SK-N-SH (cell line): ENCODE measurements at regions not wholly inside any gene's neighbourhood (a gene's known extent, or its start where the extent isn't known, plus 50 kb on each side); places are given as distances from the start of the nearest gene placed in this dataset.

Experiments
- CTCF ChIA-PET: fragments of 300-600, 350-600 bp; formaldehyde crosslinking; extraction: SDS; loops from one replicate; lab custom pipeline; 2021; lab: Yijun Ruan, JAX
- POLR2A ChIA-PET: fragments of 350-600 bp; sonication (Branson Sonifier 250); formaldehyde crosslinking; extraction: SDS; loops from one replicate; lab custom pipeline; 2020; ENCODE audit warnings: antibody characterized with exemption, inconsistent platforms; lab: Yijun Ruan, JAX
- DNase-seq: peaks from one replicate; pipeline ENCODE4 v3.0.0; 2012
- H2AFZ ChIP-seq: fragments of 200-600 bp; sonication (generic); 2 replicates; pipeline ENCODE4 v1.8.1; 2016; ENCODE audit warnings: antibody characterized with exemption, mild to moderate bottlenecking, low read depth
- H3F3A ChIP-seq: fragments of 200-600 bp; sonication (generic); replicated peaks from 2 replicates; pipeline ENCODE3; 2016; ENCODE audit warnings: antibody characterized with exemption, mild to moderate bottlenecking; ENCODE audit not compliant: insufficient read depth
- H3K27ac ChIP-seq, 2 experiments: fragments of 200-500 bp in 1 of 2; fragments of 200-600 bp in 1 of 2; sonication (Bioruptor generic) in 1 of 2; sonication (generic), shearing (Covaris generic) in 1 of 2; 2 replicates each; pipeline versions ENCODE4 v1.5.1 to v1.6.1; 2014 to 2016; ENCODE audit warnings: low read depth in 2 of 2, inconsistent platforms in 1 of 2, low read length in 1 of 2, mild to moderate bottlenecking in 1 of 2, mixed read lengths in 1 of 2
- H3K27me3 ChIP-seq: fragments of 200-600 bp; sonication (generic), shearing (Covaris generic); 2 replicates; pipeline ENCODE4 v1.6.1; 2016; ENCODE audit warnings: mixed run types; ENCODE audit not compliant: insufficient read depth
- H3K36me3 ChIP-seq, 2 experiments: fragments of 200-500 bp in 1 of 2; fragments of 200-600 bp in 1 of 2; sonication (Bioruptor generic) in 1 of 2; sonication (generic) in 1 of 2; replicated peaks in 1 of 2; 2 replicates each; pipeline versions ENCODE3 to v1.5.1; 2014 to 2016; ENCODE audit warnings: low read length in 1 of 2, mild to moderate bottlenecking in 1 of 2; ENCODE audit not compliant: insufficient read depth in 2 of 2, control insufficient read depth in 1 of 2
- H3K4me1 ChIP-seq, 2 experiments: fragments of 200-500 bp in 1 of 2; fragments of 200-600 bp in 1 of 2; sonication (Bioruptor generic) in 1 of 2; sonication (generic), shearing (Covaris generic) in 1 of 2; 2 replicates each; pipeline versions ENCODE4 v1.5.1 to v1.6.1; 2014 to 2016; ENCODE audit warnings: low read depth in 1 of 2, low read length in 1 of 2, mixed run types in 1 of 2; ENCODE audit not compliant: insufficient read depth in 2 of 2, control insufficient read depth in 1 of 2
- H3K4me2 ChIP-seq: fragments of 200-600 bp; sonication (generic), shearing (Covaris generic); 2 replicates; pipeline ENCODE4 v1.6.1; 2017; ENCODE audit warnings: mixed run types
- H3K4me3 ChIP-seq, 2 experiments: fragments of 200-500 bp in 1 of 2; fragments of 200-600 bp in 1 of 2; sonication (Bioruptor generic) in 1 of 2; sonication (generic), shearing (Covaris generic) in 1 of 2; 2 replicates each; pipeline versions ENCODE4 v1.5.1 to v1.8.1; 2014 to 2016; ENCODE audit warnings: low read depth in 2 of 2, inconsistent platforms in 1 of 2, low read length in 1 of 2, mild to moderate bottlenecking in 1 of 2, mixed read lengths in 1 of 2, moderate library complexity in 1 of 2
- H3K79me2 ChIP-seq: fragments of 200-600 bp; sonication (generic); 2 replicates; pipeline ENCODE4 v1.8.1; 2017; ENCODE audit warnings: mild to moderate bottlenecking; ENCODE audit not compliant: insufficient read depth
- H3K9ac ChIP-seq: fragments of 200-600 bp; sonication (generic); 2 replicates; pipeline ENCODE4 v1.6.1; 2017; ENCODE audit warnings: mixed run types
- H3K9me2 ChIP-seq: fragments of 200-600 bp; sonication (generic); 2 replicates; pipeline ENCODE4 v1.6.1; 2017; ENCODE audit warnings: mixed run types
- H3K9me3 ChIP-seq: fragments of 200-600 bp; sonication (generic); 2 replicates; pipeline ENCODE4 v1.6.1; 2017; ENCODE audit warnings: mixed run types, mild to moderate bottlenecking, moderate library complexity
- H4K20me1 ChIP-seq: fragments of 200-600 bp; sonication (generic); 2 replicates; pipeline ENCODE4 v1.6.1; 2017; ENCODE audit warnings: mild to moderate bottlenecking, mixed run types; ENCODE audit not compliant: insufficient read depth
- EP300 ChIP-seq, 2 experiments: IDR thresholded peaks; 2 replicates each; pipeline versions ENCODE4 v1.4.0 to v1.6.1; 2012; ENCODE audit warnings: borderline replicate concordance in 1 of 2, low read depth in 1 of 2, low read length in 1 of 2
- JUND ChIP-seq: IDR thresholded peaks from 2 replicates; pipeline ENCODE4 v1.4.0; 2012
- RAD21 ChIP-seq: IDR thresholded peaks from 2 replicates; pipeline ENCODE4 v1.6.1; 2012; ENCODE audit warnings: mild to moderate bottlenecking, low read length
- TEAD4 ChIP-seq: IDR thresholded peaks from 2 replicates; pipeline ENCODE4 v1.4.0; 2012; ENCODE audit warnings: mild to moderate bottlenecking, borderline replicate concordance; ENCODE audit not compliant: insufficient read depth
- WGBS: methylation state at CpG from one replicate; pipeline ENCODE4 v1.1.6; 2017; ENCODE audit warnings: low lambda C conversion rate; 5-methylcytosine and 5-hydroxymethylcytosine counted together
- TF ChIP-seq, protein P1 (sequence below): fragments of 150-350 bp; IDR thresholded peaks from 2 replicates; pipeline ENCODE4 v1.6.1; 2016; ENCODE audit warnings: mild to moderate bottlenecking, low read depth, low read length
- TF ChIP-seq, protein P2 (sequence below): IDR thresholded peaks from 2 replicates; pipeline ENCODE4; 2012
- TF ChIP-seq, protein P3 (sequence below): IDR thresholded peaks from 2 replicates; pipeline ENCODE4 v1.6.1; 2012; ENCODE audit warnings: mild to moderate bottlenecking, low read depth, low read length, moderate library complexity
- TF ChIP-seq, protein P4 (sequence below): IDR thresholded peaks from 2 replicates; pipeline ENCODE4 v1.4.0; 2012; ENCODE audit warnings: low read depth, borderline replicate concordance
- TF ChIP-seq, protein P5 (sequence below): IDR thresholded peaks from 2 replicates; pipeline ENCODE4 v1.4.0; 2012; ENCODE audit warnings: low read depth, borderline replicate concordance

DNA sequence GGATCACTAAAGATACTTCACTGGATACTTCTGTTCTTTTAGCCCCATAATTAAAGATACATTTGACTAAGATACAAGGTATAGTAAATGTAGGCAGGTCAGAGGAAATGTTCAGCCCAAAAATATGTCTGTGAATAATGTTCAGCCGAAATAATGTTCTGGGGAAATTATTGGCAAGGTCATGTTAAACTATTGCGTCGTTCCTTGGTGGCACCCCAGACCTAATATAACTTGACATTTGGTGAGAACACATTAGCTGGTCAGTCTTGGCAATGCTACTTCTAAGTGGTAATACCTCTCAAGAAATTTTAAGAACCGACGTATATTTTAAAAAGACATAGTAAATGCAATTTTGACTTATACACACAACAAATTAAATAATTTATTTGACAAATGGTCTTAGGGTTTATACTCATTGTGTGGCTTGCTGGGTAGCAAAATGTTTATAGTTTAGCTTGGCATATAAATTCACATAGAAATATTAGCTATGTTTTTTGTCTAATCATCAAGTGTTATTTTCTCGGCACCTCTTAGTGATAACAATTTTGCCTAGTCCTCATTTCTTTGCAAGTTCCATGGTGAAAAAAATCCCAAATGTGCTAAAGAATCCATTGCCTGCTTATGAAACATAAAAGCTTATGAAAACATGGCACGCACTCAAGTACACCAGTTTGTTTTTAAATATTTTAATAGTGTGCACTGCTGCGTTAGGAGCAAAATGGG, 270.3 kb upstream of the NEBL start:
- 93% methylated on average over 8 of the region's 8 CpGs for WGBS
- CTCF ChIA-PET = no interaction called here
- no peaks in the 10 kb centered on the region for H3K27me3 ChIP-seq
- POLR2A ChIA-PET = no interaction called here
- H4K20me1 ChIP-seq = no peaks in the 10 kb centered on the region
- no peak for DNase-seq
- H3K4me1 ChIP-seq = peaks cover 0 to 8% of the 10 kb centered on the region in 2 experiments; a peak in 2 of 4 replicates
- no peaks in the 10 kb centered on the region for H3K79me2 ChIP-seq
- no peaks in the 10 kb centered on the region for H3K9me2 ChIP-seq
- peaks cover under 1% of the 10 kb centered on the region for H3F3A ChIP-seq
- H2AFZ ChIP-seq = no peak overlapping the region
- no peak overlapping the region for H3K4me2 ChIP-seq
- no peak overlapping the region for H3K4me3 ChIP-seq
- H3K9ac ChIP-seq = no peak overlapping the region
- no peak overlapping the region for H3K27ac ChIP-seq
- H3K9me3 ChIP-seq = no peaks in the 10 kb centered on the region
- H3K36me3 ChIP-seq = no peaks in the 10 kb centered on the region
- TF ChIP-seq, protein P1, sequence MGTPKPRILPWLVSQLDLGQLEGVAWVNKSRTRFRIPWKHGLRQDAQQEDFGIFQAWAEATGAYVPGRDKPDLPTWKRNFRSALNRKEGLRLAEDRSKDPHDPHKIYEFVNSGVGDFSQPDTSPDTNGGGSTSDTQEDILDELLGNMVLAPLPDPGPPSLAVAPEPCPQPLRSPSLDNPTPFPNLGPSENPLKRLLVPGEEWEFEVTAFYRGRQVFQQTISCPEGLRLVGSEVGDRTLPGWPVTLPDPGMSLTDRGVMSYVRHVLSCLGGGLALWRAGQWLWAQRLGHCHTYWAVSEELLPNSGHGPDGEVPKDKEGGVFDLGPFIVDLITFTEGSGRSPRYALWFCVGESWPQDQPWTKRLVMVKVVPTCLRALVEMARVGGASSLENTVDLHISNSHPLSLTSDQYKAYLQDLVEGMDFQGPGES = no peak
- TF ChIP-seq EP300 (IDR thresholded peaks at IDR 0.05; ENCODE audit: borderline replicate concordance in 1 of 2, low read depth in 1 of 2, low read length in 1 of 2) = no peak
- TF ChIP-seq, protein P2, sequence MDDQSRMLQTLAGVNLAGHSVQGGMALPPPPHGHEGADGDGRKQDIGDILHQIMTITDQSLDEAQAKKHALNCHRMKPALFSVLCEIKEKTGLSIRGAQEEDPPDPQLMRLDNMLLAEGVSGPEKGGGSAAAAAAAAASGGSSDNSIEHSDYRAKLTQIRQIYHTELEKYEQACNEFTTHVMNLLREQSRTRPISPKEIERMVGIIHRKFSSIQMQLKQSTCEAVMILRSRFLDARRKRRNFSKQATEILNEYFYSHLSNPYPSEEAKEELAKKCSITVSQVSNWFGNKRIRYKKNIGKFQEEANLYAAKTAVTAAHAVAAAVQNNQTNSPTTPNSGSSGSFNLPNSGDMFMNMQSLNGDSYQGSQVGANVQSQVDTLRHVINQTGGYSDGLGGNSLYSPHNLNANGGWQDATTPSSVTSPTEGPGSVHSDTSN = no peak
- TF ChIP-seq, protein P3, sequence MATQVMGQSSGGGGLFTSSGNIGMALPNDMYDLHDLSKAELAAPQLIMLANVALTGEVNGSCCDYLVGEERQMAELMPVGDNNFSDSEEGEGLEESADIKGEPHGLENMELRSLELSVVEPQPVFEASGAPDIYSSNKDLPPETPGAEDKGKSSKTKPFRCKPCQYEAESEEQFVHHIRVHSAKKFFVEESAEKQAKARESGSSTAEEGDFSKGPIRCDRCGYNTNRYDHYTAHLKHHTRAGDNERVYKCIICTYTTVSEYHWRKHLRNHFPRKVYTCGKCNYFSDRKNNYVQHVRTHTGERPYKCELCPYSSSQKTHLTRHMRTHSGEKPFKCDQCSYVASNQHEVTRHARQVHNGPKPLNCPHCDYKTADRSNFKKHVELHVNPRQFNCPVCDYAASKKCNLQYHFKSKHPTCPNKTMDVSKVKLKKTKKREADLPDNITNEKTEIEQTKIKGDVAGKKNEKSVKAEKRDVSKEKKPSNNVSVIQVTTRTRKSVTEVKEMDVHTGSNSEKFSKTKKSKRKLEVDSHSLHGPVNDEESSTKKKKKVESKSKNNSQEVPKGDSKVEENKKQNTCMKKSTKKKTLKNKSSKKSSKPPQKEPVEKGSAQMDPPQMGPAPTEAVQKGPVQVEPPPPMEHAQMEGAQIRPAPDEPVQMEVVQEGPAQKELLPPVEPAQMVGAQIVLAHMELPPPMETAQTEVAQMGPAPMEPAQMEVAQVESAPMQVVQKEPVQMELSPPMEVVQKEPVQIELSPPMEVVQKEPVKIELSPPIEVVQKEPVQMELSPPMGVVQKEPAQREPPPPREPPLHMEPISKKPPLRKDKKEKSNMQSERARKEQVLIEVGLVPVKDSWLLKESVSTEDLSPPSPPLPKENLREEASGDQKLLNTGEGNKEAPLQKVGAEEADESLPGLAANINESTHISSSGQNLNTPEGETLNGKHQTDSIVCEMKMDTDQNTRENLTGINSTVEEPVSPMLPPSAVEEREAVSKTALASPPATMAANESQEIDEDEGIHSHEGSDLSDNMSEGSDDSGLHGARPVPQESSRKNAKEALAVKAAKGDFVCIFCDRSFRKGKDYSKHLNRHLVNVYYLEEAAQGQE = no peak
- no peak for TF ChIP-seq TEAD4
- TF ChIP-seq JUND = no peak
- TF ChIP-seq, protein P4, sequence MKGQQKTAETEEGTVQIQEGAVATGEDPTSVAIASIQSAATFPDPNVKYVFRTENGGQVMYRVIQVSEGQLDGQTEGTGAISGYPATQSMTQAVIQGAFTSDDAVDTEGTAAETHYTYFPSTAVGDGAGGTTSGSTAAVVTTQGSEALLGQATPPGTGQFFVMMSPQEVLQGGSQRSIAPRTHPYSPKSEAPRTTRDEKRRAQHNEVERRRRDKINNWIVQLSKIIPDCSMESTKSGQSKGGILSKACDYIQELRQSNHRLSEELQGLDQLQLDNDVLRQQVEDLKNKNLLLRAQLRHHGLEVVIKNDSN = no peak
- no peak for TF ChIP-seq RAD21
- TF ChIP-seq, protein P5, sequence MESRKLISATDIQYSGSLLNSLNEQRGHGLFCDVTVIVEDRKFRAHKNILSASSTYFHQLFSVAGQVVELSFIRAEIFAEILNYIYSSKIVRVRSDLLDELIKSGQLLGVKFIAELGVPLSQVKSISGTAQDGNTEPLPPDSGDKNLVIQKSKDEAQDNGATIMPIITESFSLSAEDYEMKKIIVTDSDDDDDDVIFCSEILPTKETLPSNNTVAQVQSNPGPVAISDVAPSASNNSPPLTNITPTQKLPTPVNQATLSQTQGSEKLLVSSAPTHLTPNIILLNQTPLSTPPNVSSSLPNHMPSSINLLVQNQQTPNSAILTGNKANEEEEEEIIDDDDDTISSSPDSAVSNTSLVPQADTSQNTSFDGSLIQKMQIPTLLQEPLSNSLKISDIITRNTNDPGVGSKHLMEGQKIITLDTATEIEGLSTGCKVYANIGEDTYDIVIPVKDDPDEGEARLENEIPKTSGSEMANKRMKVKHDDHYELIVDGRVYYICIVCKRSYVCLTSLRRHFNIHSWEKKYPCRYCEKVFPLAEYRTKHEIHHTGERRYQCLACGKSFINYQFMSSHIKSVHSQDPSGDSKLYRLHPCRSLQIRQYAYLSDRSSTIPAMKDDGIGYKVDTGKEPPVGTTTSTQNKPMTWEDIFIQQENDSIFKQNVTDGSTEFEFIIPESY = no peak
- TF ChIP-seq, all 33 proteins: peak for 0
